ENCODE measurements at regions not wholly inside any gene's neighbourhood (a gene's known extent, or its start where the extent isn't known, plus 50 kb on each side); places are given as distances from the start of the nearest gene placed in this dataset.

DNA sequence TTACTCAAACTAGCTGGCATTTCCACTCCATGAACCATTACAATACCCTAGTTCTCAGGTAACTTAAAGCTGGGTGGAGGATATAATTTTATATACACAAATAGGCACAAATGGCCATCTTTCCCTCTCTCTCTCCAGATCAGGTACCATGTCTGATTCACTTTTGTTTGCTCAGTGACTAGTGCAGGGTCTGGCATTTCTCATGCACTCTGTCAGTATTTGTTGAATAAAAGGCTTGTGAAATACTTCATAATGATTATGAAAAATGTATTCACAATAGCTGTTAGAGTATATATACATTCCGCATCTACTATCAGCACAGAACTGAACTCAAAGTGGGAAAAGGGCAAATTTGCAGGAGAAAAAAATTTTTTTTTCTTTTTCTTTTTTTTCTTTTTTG, 510.2 kb upstream of the USP24 start:
- ATAC-seq: no peak

DNA sequence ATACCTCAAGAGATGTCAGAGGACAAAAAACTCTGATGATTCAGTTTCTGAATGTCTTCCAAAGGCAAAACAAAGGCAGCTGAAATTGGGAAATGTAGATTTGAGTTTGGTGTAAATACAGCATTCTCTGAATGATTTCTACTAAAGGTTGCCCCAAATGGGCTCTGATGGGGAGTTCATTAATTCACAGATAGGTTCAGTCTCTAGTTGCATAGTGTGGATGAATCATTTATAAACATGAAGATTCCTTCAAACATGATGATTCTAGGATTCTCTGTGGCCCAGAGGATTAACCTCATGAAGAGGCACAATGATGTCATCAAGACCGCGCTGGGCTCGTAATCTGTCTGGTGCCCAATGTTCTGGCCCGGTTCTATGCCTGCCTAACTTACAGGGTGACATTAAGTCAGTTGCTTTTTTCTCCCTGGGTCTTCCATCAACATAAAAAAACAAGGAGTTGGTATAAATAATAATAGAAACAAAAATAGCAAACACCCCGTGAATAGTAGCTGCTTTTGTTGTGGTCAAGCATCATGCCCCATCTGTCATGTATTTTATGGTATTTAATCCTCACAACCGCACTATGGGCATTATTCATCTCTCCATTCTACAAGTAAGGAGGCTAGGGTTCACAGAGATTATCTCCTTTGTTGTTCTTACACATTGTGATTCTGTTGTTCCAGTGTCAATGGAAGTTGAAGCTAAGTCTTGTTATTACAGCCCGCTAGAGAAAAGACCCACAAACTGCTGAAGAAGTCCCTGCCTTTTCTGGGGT, 509.6 kb upstream of the USP24 start:
- no peak for ATAC-seq

DNA sequence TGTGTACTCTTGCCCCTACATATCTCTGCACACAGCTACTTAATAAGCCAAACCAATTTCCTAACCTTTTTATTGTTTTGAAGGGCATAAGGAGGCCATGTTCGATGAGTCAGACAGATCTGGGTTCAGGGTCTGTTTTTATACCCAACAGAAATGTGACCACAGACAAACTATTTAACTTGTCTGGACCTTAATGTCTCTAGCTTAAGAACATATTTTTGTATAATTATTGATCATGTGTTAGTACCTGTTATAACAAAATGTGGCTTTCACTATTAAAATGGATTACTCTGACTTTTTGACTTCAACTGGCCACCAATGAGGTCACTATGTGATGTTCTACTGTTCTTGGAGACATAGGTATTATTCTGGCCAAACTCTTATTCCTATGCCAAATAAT, 507.8 kb upstream of the USP24 start:
- ATAC-seq: no peak

DNA sequence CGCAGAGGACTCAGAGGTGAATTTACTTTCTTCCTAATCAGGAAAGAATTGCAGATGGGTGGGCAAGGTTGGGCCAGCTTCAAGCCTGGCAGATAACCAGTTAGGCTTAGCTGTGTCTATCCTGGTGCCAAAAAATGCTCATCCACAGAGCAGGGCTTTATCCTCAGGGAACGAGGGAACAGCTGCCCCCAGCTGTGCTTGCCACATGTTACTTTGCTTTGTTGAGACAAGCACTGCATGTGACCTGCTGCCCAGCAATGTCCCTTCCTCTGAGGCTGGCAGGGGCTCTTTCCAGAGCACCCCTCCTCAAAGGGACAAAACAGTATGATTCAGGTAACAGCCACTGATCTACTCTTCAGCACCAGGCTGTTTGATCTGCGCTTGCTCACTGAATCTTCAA, 505.1 kb upstream of the USP24 start:
- no peak for ATAC-seq

DNA sequence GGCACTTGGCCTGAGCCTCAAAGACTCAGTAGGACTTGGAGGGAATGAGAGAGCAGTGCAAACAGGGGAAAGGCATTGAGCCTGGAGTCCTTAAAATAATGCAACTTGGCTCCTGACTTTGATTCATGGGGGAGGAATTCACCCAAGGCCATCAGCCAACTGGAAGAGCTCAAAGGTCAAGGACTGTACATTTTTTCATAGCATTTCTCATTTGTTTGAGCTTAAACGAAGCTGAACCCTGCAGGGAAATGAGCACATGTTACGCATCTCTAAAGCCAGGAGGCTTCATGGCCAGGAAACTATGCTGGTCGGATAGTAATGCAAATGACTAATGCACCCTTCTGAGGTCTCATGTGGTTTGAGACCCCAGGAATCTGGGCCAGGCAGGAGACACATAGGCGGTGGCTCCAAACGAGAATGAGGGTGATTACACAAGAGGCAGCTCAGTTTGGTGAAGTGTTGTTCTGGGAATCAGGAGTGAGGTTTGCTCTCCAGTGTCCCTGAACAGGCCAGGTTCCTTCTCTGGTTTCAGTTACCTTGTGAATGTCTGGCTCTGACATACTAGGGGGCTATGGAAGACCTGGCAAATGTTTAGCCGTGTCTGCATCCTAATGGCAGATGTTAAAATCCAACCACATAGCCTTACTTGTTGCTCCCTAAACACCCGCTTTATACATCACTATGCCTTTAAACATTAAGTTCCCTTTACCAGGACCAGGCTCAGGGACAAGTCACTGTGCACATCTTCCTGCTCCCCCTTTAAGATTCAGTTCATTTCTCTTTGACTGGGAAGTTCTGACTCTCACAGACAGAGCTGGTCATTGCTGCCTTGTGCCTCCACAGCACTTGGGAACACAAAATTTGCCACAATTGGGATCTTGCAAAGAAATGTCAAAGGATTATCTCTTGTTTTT, 503.9 kb upstream of the USP24 start:
- ATAC-seq: no peak

DNA sequence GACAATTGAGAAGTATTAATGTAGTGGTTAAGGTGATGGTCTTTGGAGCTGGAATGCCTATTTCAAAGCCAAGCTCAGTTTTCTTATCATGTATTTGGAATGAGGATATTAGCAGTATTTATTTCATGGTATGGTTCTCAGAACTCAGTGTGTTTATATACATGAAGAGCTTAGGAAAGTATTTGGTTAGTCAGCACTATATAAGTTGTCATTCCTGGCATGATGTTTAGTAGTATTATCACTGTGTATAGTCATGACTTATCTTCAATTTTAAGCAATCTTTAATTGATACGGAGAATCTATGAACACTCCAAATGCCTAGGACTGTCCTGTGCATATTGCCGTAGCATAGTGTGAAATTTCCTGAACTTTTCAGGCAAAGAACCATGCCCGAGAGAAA, 501.9 kb upstream of the USP24 start:
- no peak for ATAC-seq

DNA sequence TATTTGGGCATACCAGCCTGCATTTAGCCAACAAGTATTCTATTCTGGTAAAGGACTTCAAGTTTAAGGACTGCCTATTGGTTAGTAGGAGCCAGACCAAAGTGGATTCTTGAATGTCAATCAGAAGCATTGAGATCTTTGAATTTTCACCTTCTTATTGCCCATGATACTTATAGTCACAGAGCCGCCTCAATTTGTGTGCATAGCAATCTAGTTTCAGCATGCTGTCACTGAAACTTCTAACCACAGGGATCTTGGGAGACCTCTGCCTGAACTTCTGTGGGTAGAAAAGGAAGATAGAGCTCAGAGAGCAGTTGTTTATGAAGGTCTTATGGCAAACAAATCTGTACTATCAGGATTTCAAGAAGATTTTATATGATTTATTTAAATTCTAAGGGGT, 501.4 kb upstream of the USP24 start:
- ATAC-seq: no peak

DNA sequence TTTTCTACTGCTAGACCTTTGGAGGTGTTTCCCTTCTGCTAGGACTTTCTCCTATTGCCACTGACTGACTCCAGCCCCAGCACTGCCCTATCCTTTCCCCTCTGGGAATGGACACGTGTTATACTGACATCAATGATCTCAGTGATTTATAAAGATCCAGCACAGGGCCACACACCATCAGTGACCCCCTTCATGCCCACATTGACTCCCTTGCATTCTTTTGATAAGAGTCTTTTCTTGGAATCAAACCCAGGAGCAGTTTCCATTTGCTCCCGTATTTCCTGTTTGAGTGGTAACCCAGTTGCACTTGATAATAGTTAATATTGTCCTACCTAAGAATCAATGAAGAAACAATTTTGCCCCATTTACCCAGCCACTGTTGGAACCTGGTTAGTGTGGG, 501.0 kb upstream of the USP24 start:
- no peak for ATAC-seq

DNA sequence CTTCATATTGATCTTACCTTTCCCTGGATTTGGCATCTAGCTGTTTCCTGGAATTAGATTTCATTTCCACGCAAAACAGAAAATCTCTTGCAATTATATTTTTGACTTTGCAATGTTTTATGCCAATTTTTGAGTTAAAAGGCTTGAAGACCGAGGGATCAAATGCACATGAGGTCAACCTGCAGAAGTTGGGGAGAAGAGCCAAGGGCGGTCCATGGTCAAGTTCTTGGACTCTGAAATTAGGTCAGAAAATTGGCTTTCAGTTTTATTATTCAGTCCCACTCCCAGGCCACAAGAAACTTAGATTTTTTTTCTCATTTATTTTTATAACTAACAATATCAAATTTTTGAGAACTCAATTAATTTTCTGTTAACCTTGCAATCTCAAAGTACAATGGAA, 499.1 kb upstream of the USP24 start:
- ATAC-seq: no peak

DNA sequence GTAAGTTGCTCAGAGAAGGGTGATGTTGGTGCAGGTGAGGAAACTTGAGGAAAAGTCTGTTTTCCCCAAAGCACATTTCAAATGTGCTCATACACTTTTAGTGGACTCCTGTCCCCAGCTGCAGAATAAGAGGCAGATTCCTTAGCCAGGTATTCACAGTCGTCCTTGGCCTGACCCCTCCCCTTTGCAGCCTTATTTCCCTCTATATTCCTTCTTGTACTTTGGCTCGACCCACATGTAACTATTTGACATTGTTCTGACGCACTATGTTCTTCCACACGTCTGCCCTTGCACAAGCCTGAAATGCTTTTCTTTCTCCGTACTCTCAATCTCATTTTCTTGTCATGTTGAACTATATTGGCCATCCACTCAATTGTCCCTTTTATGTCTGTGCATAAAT, 498.4 kb upstream of the USP24 start:
- no peak for ATAC-seq

DNA sequence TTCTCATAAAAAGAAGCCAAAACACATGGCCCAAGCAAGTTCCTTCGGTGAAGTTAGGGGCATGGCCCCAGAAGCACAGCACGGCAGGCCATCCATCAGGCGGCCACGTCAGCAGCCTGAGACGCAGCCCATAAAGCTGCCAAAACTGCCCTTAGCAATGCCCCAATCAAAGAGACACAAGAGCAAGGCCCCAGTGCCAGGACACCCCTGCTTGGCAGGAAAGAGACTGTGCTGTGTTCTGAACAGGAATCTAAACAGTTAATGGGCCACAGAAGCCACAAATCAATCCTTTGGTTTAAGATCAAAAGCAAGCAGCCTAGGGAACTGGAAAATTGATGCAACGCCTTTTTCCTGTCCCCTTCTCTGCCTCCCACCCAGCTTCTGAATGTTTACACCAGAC, 497.0 kb upstream of the USP24 start:
- no peak for ATAC-seq

DNA sequence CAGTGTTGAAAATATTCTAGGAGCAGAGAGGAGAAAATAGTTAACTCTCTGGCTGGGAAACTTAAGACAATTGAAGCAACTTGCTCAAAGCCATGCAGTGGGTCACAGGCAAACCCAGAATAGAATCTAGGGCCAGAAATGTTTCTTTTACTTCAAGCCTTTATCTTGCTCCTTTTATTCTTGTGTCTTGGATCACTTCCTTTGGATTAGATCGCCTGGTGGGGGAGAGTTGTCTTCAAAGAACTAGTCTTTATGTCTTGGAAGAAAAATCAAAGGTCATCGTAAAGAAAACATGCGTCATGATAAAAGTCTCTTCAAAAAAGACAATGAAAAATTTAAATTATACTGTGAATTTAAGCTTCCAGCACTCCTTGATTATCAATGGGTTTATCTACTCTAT, 493.6 kb upstream of the USP24 start:
- ATAC-seq: no peak

DNA sequence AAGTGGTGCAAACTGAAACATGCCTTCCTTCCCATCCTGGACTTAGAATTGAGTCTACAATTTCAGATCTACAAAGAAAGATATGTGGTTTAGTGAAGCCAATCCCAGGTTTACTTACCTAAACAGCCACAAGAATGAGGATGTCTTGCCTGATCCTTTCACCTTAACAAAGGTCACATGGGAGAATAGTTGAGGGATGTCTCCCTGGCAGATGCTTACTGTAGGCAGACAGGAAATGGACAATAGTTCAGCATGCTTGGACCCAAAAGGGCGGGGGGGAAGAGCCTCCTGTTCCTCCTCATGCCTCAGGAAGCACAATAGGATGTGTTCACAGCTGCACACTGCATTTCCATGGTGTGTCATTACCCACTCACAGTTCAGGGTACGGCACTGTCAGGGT, 492.7 kb upstream of the USP24 start:
- ATAC-seq: no peak

DNA sequence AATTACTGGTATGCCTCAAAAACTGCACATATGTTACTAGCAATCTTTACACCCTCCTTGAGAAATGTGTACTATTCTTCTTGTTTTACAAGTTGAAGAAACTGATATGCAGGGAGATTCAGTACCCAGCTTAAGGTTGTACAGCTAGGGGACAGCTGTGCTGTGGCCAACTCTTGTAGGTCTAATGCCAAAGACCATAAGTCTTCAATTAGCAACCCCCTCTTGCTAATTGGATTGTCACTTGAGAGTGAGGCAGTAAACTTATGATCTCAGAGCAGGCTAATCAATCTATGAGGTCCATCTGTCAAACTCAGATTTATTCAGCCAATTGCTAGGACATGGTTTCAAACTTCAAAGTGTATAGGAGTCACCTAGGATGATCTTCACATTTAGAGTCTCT, 492.0 kb upstream of the USP24 start:
- ATAC-seq: no peak

DNA sequence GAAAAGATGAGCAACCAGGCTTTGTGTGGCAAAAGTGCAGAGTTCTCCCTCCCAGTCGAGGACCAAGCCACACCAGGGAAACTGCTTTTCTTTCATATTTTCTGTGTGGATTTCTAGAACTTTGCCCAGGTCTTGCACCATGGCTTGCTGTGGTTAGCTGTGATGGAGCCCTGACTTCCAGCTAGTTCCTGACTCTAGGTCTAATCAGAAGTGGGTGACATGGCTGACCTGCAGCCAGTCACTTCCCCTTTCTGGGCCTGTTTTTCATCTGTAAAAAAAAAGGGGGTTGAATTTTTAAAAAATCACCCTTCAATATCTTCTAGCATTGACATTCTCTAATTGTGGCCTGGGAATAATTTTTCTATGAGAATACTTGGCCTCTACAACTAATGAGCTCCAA, 491.2 kb upstream of the USP24 start:
- ATAC-seq: no peak

DNA sequence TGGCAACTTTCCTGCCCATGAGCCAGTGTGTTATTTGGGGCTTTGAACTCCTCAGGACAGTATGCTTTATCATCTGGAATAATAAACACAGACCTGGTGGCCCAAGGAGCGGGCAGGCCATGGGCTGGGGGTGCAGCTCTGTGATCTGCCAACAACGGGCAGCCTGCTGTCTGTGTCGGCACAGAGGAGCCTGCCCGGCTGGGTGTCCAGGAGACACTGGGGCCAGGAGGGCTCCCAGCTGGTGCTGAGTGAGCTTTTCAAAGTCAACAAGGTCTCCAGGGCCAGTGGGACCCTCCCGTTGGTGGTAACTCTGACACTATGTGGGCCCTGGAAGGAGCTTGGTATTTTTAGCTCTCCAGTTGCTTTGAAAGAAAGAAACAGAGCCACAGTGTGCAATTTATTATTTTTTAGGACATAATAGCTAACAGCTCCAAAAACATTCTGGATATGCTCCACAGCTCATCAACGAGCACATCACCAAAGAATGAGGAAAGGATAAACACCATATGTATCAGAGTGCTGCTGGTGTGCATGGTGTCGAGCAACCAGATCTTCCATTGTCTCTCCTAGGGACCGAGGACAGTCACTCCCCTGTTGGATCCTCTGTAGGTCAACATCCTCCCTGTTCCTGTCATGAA, 488.7 kb upstream of the USP24 start:
- no peak for ATAC-seq

DNA sequence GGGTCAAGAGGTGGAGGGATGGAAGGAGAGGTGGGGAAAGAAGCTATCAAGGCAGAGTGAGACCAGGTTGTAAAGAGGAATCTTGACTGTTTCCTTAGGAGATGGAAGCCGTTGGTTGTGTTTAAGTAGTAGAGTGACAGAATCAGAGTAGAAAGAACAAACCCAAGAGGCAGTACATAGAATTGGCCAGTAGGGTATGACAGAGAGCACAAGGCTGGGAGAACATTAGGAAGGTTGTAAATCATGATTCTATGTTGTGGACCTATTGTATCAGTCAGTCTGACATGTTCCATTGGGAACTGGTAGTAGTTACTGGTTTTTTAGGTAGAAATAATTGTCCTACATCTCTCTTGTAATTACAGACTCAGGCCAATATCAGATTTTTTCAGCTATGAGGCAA, 486.9 kb upstream of the USP24 start:
- no peak for ATAC-seq

DNA sequence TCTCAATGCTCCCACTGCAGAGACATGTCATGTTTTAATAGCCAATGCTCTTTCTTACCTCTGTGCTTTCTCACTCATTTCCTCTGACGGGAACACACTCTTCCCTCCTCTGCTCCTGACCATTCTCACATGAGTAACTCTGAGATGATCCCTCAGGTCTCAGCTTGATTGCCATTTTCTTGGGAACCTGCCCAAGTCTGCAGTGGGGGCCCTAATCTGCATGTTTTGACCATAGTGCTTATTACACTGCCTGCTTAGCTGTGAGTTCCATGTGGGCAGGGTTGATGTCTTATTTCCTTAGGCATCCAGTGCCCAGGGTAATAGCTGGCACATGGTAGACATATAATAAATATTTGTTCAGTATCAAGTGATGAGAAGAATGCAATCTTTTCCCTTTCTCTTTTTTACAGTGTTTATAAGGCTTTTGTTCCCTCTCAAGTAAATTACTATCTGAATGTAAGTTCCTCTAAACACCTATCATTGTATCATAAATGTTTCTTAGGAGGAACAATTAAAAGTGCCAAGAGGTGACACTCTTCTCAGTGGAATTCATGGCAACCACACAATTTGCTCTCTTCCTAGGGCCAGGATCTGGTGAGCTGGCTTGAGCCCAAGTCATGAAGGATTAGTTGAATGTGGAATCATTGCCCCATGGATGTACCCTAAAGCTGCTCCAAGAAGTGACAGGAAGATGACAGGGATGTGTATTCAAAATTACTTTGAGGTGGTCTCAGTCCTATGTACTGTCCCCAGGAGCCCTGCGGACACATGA, 485.4 kb upstream of the USP24 start:
- no peak for ATAC-seq

DNA sequence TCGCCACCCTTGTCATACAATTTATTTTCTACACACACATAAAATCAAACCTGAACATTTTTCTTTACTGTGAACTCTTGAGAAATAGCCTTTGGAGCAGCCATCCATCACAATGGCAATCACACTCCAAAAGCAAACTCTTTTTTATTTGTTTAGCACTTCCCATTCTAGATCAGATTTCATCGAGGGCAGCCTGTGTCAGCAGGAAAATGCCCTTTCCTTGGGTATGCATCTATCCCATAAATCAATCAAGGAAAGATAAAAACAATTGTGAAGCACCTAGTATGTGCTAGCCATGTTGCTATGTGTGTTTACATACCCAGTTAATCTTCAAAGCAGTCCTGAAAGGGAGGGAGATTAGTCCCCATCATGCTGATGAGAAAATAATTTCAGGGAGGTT, 484.1 kb upstream of the USP24 start:
- ATAC-seq: no peak

DNA sequence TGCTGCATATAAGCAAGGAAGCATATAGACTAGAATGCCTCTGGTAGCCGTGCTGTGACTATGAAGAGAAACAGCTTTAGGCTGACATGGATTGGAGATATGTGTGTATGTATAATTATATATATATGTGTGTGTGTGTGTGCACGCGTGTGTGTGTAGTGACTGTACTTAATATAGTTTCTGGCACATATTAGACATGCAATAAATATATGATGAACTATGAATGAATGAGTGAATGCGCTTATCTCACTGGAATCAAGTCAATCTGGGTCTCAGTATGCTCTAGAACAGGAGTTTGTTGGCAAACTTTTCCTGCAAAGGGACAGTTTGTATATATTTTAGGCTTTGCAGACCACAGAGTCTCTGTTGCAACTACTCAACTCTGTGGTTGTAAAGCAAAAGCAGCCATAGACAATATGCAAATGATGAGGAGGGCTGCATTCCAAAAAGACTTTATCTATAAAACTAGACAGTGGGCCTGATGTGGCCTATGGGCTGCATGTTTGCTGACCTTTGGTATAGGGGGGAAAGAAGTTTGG, 482.9 kb upstream of the USP24 start:
- ATAC-seq: no peak

DNA sequence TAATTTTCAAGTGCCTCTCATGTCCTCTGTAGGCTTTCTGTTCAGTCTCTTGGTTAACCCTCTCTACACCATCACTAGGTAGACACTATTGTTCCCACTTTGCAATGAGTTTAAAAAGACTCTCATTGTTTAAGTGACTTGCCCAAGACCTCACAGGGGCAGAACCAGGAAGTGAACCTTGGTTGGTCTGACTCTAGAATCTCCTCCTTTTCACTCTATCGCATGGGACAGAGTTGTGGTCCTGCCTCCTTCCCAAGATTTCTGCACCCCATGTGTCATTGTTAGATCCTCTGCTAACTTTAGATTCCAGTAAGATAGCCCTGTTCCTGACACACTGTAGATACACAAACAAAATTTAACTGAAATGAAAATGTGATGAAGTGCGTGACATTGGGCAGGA, 481.7 kb upstream of the USP24 start:
- no peak for ATAC-seq

DNA sequence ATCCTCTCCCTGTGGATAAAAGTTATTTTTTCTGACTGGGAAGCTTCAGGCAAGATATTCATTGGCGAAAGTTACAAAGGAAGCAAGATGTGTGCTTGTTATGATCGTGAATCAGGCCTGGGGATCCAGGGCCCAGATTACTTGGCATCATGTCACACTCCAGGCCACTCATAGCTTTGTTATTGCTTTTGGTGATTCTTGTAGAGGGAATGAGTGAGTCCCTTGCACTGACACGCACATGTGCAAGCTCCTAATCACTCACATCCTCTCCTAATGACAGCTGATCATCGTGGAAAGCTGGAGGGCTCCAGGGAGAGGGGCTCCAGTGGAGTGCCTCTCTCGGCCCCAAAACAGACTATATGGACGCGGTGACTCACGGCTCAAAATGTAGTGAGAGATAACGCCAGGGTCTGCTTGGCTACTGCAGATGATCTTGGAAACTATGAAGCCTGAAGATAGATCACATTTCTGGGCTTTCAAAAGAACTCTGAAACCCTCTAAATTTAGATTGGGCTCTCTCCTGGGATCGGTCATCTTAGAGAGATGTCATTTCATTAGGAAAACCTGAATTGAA, 481.1 kb upstream of the USP24 start:
- ATAC-seq: no peak
